ENCODE measurements at regions not wholly inside any gene's neighbourhood (a gene's known extent, or its start where the extent isn't known, plus 50 kb on each side); places are given as distances from the start of the nearest gene placed in this dataset.

DNA sequence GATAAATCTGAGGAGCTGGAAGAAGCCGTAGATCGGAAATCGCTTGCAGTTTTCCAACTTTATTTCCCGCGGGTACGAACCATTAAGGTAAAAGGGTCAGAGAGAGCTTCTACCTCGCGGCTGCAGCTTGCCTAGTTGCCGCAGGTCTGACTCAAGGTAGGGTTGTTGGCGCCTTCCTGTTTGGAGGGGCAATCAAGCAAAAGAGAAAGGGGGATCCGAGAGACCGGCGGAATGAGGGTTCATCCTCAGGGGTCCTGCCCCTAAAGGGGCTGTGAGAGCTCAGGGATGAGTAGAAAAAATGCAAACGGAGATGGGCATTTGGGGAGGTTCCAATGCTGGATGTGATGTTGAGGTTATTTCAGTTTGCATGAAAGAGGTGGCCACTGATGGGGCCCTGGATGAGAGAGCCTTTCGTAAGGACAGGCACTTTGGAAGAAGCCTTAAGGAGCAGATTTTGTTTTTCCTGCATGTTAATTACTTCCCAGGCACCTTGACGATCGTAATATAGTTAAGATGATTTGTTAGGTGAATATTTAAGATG, 265.4 kb downstream of the CGGBP1 start:
- TF ChIP-seq ESRRA (CRISPR knock-in tag; IDR thresholded peaks at IDR 0.05; ENCODE audit: borderline replicate concordance), result no peak
- TF ChIP-seq TCF7 (CRISPR knock-in tag; IDR thresholded peaks at IDR 0.05; ENCODE audit: low read depth), result no peak
- TF ChIP-seq IRF2 (CRISPR knock-in tag; IDR thresholded peaks at IDR 0.05; ENCODE audit: borderline replicate concordance, low read depth), result no peak
- TF ChIP-seq, protein P1, sequence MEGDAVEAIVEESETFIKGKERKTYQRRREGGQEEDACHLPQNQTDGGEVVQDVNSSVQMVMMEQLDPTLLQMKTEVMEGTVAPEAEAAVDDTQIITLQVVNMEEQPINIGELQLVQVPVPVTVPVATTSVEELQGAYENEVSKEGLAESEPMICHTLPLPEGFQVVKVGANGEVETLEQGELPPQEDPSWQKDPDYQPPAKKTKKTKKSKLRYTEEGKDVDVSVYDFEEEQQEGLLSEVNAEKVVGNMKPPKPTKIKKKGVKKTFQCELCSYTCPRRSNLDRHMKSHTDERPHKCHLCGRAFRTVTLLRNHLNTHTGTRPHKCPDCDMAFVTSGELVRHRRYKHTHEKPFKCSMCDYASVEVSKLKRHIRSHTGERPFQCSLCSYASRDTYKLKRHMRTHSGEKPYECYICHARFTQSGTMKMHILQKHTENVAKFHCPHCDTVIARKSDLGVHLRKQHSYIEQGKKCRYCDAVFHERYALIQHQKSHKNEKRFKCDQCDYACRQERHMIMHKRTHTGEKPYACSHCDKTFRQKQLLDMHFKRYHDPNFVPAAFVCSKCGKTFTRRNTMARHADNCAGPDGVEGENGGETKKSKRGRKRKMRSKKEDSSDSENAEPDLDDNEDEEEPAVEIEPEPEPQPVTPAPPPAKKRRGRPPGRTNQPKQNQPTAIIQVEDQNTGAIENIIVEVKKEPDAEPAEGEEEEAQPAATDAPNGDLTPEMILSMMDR (IDR thresholded peaks at IDR 0.05), result no peak
- no peak for TF ChIP-seq ZBTB21 (CRISPR knock-in tag; IDR thresholded peaks at IDR 0.05; ENCODE audit: borderline replicate concordance)
- TF ChIP-seq TEAD4 (CRISPR knock-in tag; IDR thresholded peaks at IDR 0.05), result no peak
- TF ChIP-seq, protein P2, sequence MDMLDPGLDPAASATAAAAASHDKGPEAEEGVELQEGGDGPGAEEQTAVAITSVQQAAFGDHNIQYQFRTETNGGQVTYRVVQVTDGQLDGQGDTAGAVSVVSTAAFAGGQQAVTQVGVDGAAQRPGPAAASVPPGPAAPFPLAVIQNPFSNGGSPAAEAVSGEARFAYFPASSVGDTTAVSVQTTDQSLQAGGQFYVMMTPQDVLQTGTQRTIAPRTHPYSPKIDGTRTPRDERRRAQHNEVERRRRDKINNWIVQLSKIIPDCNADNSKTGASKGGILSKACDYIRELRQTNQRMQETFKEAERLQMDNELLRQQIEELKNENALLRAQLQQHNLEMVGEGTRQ (CRISPR knock-in tag; IDR thresholded peaks at IDR 0.05), result no peak
- TF ChIP-seq ZNF317 (CRISPR knock-in tag; IDR thresholded peaks at IDR 0.05; ENCODE audit: borderline replicate concordance, low read depth), result no peak
- no peak for TF ChIP-seq ZNF121 (CRISPR knock-in tag; IDR thresholded peaks at IDR 0.05)
- TF ChIP-seq FOXP1 (CRISPR knock-in tag; IDR thresholded peaks at IDR 0.05; ENCODE audit: borderline replicate concordance), result no peak
- TF ChIP-seq SP1 (CRISPR knock-in tag; conservative IDR thresholded peaks at IDR 0.05), result no peak
- TF ChIP-seq CBFB (CRISPR knock-in tag; IDR thresholded peaks at IDR 0.05; ENCODE audit: low read depth), result no peak
